Loucy (cell line): ENCODE measurements at regions not wholly inside any gene's neighbourhood (a gene's known extent, or its start where the extent isn't known, plus 50 kb on each side); places are given as distances from the start of the nearest gene placed in this dataset.
"Not testable (repeated sequence)": the region's sequence is repeated elsewhere in the genome, so short reads cannot be mapped to it uniquely, and the experiment has no call there.

Experiments used
- H2AFZ ChIP-seq: fragments of 200-600 bp; sonication (generic); 2 replicates; pipeline ENCODE4 v1.6.0; 2016; ENCODE audit warnings: antibody characterized with exemption, mild to moderate bottlenecking, low read length, moderate library complexity
- H3F3A ChIP-seq: fragments of 200-600 bp; 2 replicates; pipeline ENCODE4 v1.6.0; 2016; ENCODE audit warnings: antibody characterized with exemption, low read depth, mild to moderate bottlenecking
- H3K27me3 ChIP-seq: fragments of 200-600 bp; sonication (generic); 2 replicates; pipeline ENCODE4 v1.6.1; 2014; ENCODE audit warnings: low read length, mild to moderate bottlenecking; ENCODE audit not compliant: insufficient read depth, poor library complexity, severe bottlenecking
- H3K36me3 ChIP-seq: fragments of 200-600 bp; sonication (generic); 2 replicates; pipeline ENCODE4 v1.6.1; 2016; ENCODE audit warnings: low read length; ENCODE audit not compliant: insufficient read depth
- H3K4me1 ChIP-seq: fragments of 200-600 bp; sonication (generic); 2 replicates; pipeline ENCODE4 v1.5.1; 2014; ENCODE audit warnings: low read length, mild to moderate bottlenecking; ENCODE audit not compliant: insufficient read depth, poor library complexity, severe bottlenecking
- H3K4me2 ChIP-seq: fragments of 200-600 bp; sonication (generic); 2 replicates; pipeline ENCODE4 v1.6.0; 2014; ENCODE audit warnings: antibody characterized with exemption, low read length, low read depth, mild to moderate bottlenecking; ENCODE audit not compliant: poor library complexity, severe bottlenecking
- H3K4me3 ChIP-seq: fragments of 200-600 bp; sonication (generic); 2 replicates; pipeline ENCODE4 v1.5.1; 2014; ENCODE audit warnings: low read length, mild to moderate bottlenecking, mixed read lengths; ENCODE audit not compliant: poor library complexity, severe bottlenecking
- H3K79me2 ChIP-seq: fragments of 200-600 bp; sonication (generic); 2 replicates; pipeline ENCODE4 v1.6.1; 2014; ENCODE audit warnings: low read length; ENCODE audit not compliant: insufficient read depth
- H3K9ac ChIP-seq: fragments of 200-600 bp; sonication (generic); 2 replicates; pipeline ENCODE4 v1.6.0; 2014; ENCODE audit warnings: mild to moderate bottlenecking, low read depth, low read length, moderate library complexity; ENCODE audit not compliant: poor library complexity, severe bottlenecking
- H3K9me2 ChIP-seq: fragments of 200-600 bp; sonication (generic); replicated peaks from 2 replicates; pipeline ENCODE4 v1.6.1; 2016; ENCODE audit warnings: low read depth, low read length, mixed read lengths
- H3K9me3 ChIP-seq: fragments of 200-600 bp; sonication (generic); 2 replicates; pipeline ENCODE4 v1.6.1; 2014; ENCODE audit warnings: mild to moderate bottlenecking, antibody characterized with exemption, low read length, low read depth; ENCODE audit not compliant: insufficient read depth
- H4K20me1 ChIP-seq: fragments of 200-600 bp; sonication (generic); 2 replicates; pipeline ENCODE4 v1.6.0; 2014; ENCODE audit warnings: antibody characterized with exemption, low read length, mild to moderate bottlenecking; ENCODE audit not compliant: insufficient read depth, poor library complexity, severe bottlenecking
- EZH2phosphoT487 ChIP-seq: fragments of 200-600 bp; IDR thresholded peaks from 2 replicates; pipeline ENCODE4 v1.6.1; 2018; ENCODE audit warnings: antibody characterized with exemption, mild to moderate bottlenecking, moderate library complexity, borderline replicate concordance
- TF ChIP-seq, protein P1 (sequence below): fragments of 200-600 bp; sonication (generic); conservative IDR thresholded peaks from 2 replicates; pipeline ENCODE4 v1.5.1; 2014; ENCODE audit warnings: mild to moderate bottlenecking, antibody characterized with exemption, low read length

DNA sequence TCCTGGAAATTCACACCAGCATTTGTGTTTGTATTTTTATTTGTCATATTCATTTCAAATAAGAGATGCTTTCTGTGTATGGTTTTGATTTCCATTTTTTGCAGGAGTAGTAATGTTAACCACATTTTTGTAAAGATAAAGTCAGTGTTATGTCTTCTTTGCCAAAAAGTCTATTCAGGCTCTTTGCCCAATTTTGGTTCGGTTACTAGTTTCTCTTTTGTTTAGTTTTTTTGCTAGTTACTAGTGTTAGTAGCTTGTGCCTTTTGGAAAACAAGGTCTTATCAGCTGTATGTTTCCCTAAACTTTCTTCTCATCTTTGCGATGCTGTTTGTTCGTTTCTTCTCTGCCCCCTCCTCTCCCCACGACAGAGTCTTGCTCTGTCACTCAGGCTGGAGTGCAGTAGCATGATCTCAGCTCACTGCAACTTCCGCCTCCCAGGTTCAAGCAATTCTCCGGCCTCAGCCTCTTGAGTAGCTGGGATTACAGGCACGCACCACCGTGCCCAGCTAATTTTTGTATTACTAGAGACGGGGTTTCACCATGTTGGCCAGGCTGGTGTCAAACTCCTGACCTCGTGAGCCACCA is 112.3 kb upstream of the GRK3 start:
- TF ChIP-seq EZH2phosphoT487: no peak
- TF ChIP-seq, protein P1, sequence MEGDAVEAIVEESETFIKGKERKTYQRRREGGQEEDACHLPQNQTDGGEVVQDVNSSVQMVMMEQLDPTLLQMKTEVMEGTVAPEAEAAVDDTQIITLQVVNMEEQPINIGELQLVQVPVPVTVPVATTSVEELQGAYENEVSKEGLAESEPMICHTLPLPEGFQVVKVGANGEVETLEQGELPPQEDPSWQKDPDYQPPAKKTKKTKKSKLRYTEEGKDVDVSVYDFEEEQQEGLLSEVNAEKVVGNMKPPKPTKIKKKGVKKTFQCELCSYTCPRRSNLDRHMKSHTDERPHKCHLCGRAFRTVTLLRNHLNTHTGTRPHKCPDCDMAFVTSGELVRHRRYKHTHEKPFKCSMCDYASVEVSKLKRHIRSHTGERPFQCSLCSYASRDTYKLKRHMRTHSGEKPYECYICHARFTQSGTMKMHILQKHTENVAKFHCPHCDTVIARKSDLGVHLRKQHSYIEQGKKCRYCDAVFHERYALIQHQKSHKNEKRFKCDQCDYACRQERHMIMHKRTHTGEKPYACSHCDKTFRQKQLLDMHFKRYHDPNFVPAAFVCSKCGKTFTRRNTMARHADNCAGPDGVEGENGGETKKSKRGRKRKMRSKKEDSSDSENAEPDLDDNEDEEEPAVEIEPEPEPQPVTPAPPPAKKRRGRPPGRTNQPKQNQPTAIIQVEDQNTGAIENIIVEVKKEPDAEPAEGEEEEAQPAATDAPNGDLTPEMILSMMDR: no peak
- no peaks in the 10 kb centered on the region for H3K9me3 ChIP-seq
- no peaks in the 10 kb centered on the region for H3F3A ChIP-seq
- H3K4me1 ChIP-seq: peaks cover 53% of the 10 kb centered on the region
- peak overlapping the region; percentile 98 for H3K4me3 ChIP-seq
- H3K4me2 ChIP-seq: peak overlapping the region; percentile 95
- no peaks in the 10 kb centered on the region for H3K27me3 ChIP-seq
- peak overlapping the region; percentile 97 for H3K9ac ChIP-seq
- H4K20me1 ChIP-seq: peaks cover 67% of the 10 kb centered on the region
- no peaks in the 10 kb centered on the region for H3K9me2 ChIP-seq
- H3K79me2 ChIP-seq: peaks cover 94% of the 10 kb centered on the region
- H3K36me3 ChIP-seq: peaks cover 19% of the 10 kb centered on the region; the same call in 1 of the 2 replicates
- no peak overlapping the region for H2AFZ ChIP-seq

GRCh38 chr22:25453058-25453457 is 111.4 kb upstream of the GRK3 start:
- Histone ChIP-seq H3K36me3 (peaks cover 19% of the 10 kb centered on the region; the same call in 1 of the 2 replicates), H3K9ac (peak overlapping the region; percentile 97)

DNA sequence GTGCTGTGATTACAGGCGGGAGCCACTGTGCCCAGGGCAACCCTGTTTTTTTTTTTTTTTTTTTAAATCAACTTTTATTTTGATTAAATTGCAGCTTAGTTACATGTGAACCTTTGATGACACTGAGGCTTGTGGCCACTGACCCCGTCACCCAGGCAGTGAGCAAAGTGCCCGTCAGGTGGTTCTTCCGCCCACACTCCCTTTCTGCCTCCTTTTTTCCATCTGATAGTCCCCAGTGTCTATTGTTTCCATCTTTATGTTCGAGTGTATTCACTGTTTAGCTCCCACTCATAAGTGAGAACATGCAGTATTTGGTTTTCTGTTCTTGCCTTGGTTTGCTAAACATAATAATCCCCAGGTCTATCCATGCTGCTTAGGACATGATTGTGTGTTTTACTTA is 110.9 kb upstream of the GRK3 start:
- H3K9me3 ChIP-seq: no peaks in the 10 kb centered on the region
- no peaks in the 10 kb centered on the region for H3K9me2 ChIP-seq
- H3K9ac ChIP-seq: peak overlapping the region; percentile 97
- H3K79me2 ChIP-seq: peaks cover 80% of the 10 kb centered on the region
- H3K4me3 ChIP-seq: peak overlapping the region; percentile 38
- no peaks in the 10 kb centered on the region for H3F3A ChIP-seq
- peaks cover 61% of the 10 kb centered on the region for H4K20me1 ChIP-seq
- H3K4me2 ChIP-seq: peak overlapping the region; percentile 95
- H3K4me1 ChIP-seq: peaks cover 45% of the 10 kb centered on the region
- H3K36me3 ChIP-seq: peaks cover 22% of the 10 kb centered on the region; the same call in 1 of the 2 replicates
- no peaks in the 10 kb centered on the region for H3K27me3 ChIP-seq
- no peak for TF ChIP-seq EZH2phosphoT487
- TF ChIP-seq, protein P1: no peak
- no peak overlapping the region for H2AFZ ChIP-seq

More at GRCh38 chr22:25453058-25453457, 111.4 kb upstream of the GRK3 start:
- Histone ChIP-seq H3K27me3 (no peaks in the 10 kb centered on the region), H3K9me2 (no peaks in the 10 kb centered on the region), H2AFZ (no peak overlapping the region), H3K9me3 (no peaks in the 10 kb centered on the region), H3K4me2 (peak overlapping the region; percentile 95), H3K4me3 (peak overlapping the region; percentile 98), H3K4me1 (peaks cover 48% of the 10 kb centered on the region), H3K79me2 (peaks cover 85% of the 10 kb centered on the region), H4K20me1 (peaks cover 66% of the 10 kb centered on the region), H3F3A (no peaks in the 10 kb centered on the region)
- TF ChIP-seq, protein P1: no peak
- no peak for TF ChIP-seq EZH2phosphoT487

GRCh38 chr22:25456300-25457043 is 108.0 kb upstream of the GRK3 start:
- not testable (repeated sequence) for H3K9me3 ChIP-seq, H3F3A ChIP-seq, H3K27me3 ChIP-seq, H2AFZ ChIP-seq, H3K9ac ChIP-seq, H3K4me2 ChIP-seq, H3K9me2 ChIP-seq, H3K4me3 ChIP-seq
- H3K4me1 ChIP-seq: peaks cover 23% of the 10 kb centered on the region
- peaks cover 48% of the 10 kb centered on the region; the same call in 1 of the 2 replicates for H3K36me3 ChIP-seq
- H3K79me2 ChIP-seq: peaks cover 51% of the 10 kb centered on the region
- peaks cover 36% of the 10 kb centered on the region for H4K20me1 ChIP-seq

DNA sequence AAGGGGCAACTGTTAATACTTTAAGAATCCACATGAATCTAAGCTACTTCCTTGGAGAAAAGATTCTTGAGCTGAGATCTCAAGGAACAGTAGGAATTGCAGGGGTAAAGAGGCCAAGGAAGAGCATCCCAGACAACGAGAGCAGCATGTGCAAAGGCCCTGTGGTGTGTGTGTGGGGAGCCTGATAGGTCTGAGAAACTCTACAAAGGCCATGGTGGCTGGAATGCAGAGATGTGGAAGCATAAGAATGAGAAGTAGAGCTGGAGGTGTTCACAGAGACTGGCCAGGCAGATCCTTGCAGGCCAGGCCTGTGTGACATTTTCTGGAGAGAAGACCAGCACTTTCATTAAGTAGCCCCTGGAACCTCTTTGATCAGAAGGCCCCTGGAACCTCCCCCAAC is 105.8 kb upstream of the GRK3 start:
- not testable (repeated sequence) for H3K4me2 ChIP-seq, H3K4me3 ChIP-seq, H3K27me3 ChIP-seq, H3K4me1 ChIP-seq, H3F3A ChIP-seq, H3K9me2 ChIP-seq, H3K9ac ChIP-seq, H3K9me3 ChIP-seq, H2AFZ ChIP-seq
- peaks cover 52% of the 10 kb centered on the region; the same call in 1 of the 2 replicates for H3K36me3 ChIP-seq
- peaks cover 15% of the 10 kb centered on the region for H4K20me1 ChIP-seq
- H3K79me2 ChIP-seq: peaks cover 29% of the 10 kb centered on the region
